A204.1 (cell line): ENCODE measurements at regions not wholly inside any gene's neighbourhood (a gene's known extent, or its start where the extent isn't known, plus 50 kb on each side); places are given as distances from the start of the nearest gene placed in this dataset.

ENCODE experiments used
- FAIRE-seq: peaks from 2 replicates; lab custom pipeline; 2012; peaks lifted over from hg19 to GRCh38; lab: Jason Lieb, UNC

- no peak for FAIRE-seq
These were observed 185.2 kb downstream of the KLF13 start for GRCh38 chr15:31511707-31512310.

- no peak for FAIRE-seq
These were observed 186.5 kb downstream of the KLF13 start for GRCh38 chr15:31513178-31513577.

GRCh38 chr15:31516440-31516839, 189.8 kb downstream of the KLF13 start:
- FAIRE-seq = no peak

GRCh38 chr15:31516874-31517273, 190.2 kb downstream of the KLF13 start:
- no peak for FAIRE-seq

GRCh38 chr15:31517711-31518110, 191.1 kb downstream of the KLF13 start:
- FAIRE-seq = no peak

GRCh38 chr15:31522028-31522427, 195.4 kb downstream of the KLF13 start:
- FAIRE-seq = no peak

- no peak for FAIRE-seq
These were observed 196.5 kb downstream of the KLF13 start for GRCh38 chr15:31523027-31523654.

GRCh38 chr15:31523655-31524049, 197.0 kb downstream of the KLF13 start:
- no peak for FAIRE-seq

GRCh38 chr15:31525185-31525695, 198.6 kb downstream of the KLF13 start:
- FAIRE-seq = no peak

GRCh38 chr15:31525988-31526665, 199.5 kb downstream of the KLF13 start:
- no peak for FAIRE-seq

- no peak for FAIRE-seq
These were observed 200.5 kb downstream of the KLF13 start for GRCh38 chr15:31526916-31527690.

GRCh38 chr15:31528846-31529245, 202.2 kb downstream of the KLF13 start:
- FAIRE-seq = no peak

GRCh38 chr15:31537770-31538592, 211.3 kb downstream of the KLF13 start:
- no peak for FAIRE-seq

GRCh38 chr15:31540633-31541032, 214.0 kb downstream of the KLF13 start:
- no peak for FAIRE-seq

- no peak for FAIRE-seq
These were observed 217.7 kb downstream of the KLF13 start for GRCh38 chr15:31544361-31544760.

GRCh38 chr15:31545257-31545656, 218.6 kb downstream of the KLF13 start:
- FAIRE-seq = no peak

- FAIRE-seq = no peak
These were observed 223.8 kb downstream of the KLF13 start for GRCh38 chr15:31550211-31550977.

- no peak for FAIRE-seq
These were observed 224.7 kb downstream of the KLF13 start for GRCh38 chr15:31551323-31551722.

GRCh38 chr15:31552482-31553099, 226.0 kb downstream of the KLF13 start:
- FAIRE-seq = no peak

- no peak for FAIRE-seq
These were observed 227.6 kb downstream of the KLF13 start for GRCh38 chr15:31554261-31554660.

- FAIRE-seq = no peak
These were observed 228.4 kb downstream of the KLF13 start for GRCh38 chr15:31555022-31555421.
